ENCODE measurements at regions not wholly inside any gene's neighbourhood (a gene's known extent, or its start where the extent isn't known, plus 50 kb on each side); places are given as distances from the start of the nearest gene placed in this dataset.
A peak's percentile ranks its signal among the peaks of the same experiment; 100 is the strongest.

GRCh38 chr11:28701760-28702449 is 593.7 kb downstream of the METTL15 start:
- ATAC-seq (ENCODE audit: insufficient read depth, low FRiP score) (no peak), DNase-seq (no peak)
- WGBS, 2 donors: 66 to 77% methylated on average over 5 of the region's 5 CpGs
- Histone ChIP-seq H3K4me3 (no peak overlapping the region), H3K27ac (ENCODE audit: low read depth in 1 of 2, low read length in 1 of 2) (no peak overlapping the region), H3K36me3 (ENCODE audit: control insufficient read depth in 4 of 4, insufficient read depth in 4 of 4, low read length in 4 of 4) (no peaks in the 10 kb centered on the region), H3K9me3 (ENCODE audit: control insufficient read depth in 4 of 4, insufficient read depth in 3 of 4, low read length in 3 of 4) (no peaks in the 10 kb centered on the region), H3K9ac (ENCODE audit: insufficient read depth in 1 of 2, low read length in 2 of 2) (no peak overlapping the region), H3K27me3 (ENCODE audit: control insufficient read depth in 3 of 3, insufficient read depth in 3 of 3, low read length in 2 of 3) (peaks cover 0 to 27% (median 12%) of the 10 kb centered on the region in 3 donors), H3K4me1 (ENCODE audit: control insufficient read depth in 5 of 5, insufficient read depth in 5 of 5, low read length in 5 of 5) (no peaks in the 10 kb centered on the region)
- TF ChIP-seq CTCF (IDR thresholded peaks at IDR 0.05; ENCODE audit: control extremely low read depth, extremely low read depth): no peak

- Histone ChIP-seq H3K4me1 (ENCODE audit: control insufficient read depth in 5 of 5, insufficient read depth in 5 of 5, low read length in 5 of 5) (no peaks in the 10 kb centered on the region), H3K9ac (ENCODE audit: insufficient read depth in 1 of 2, low read length in 2 of 2) (no peak overlapping the region), H3K4me3 (no peak overlapping the region), H3K36me3 (ENCODE audit: control insufficient read depth in 4 of 4, insufficient read depth in 4 of 4, low read length in 4 of 4) (no peaks in the 10 kb centered on the region), H3K27me3 (ENCODE audit: control insufficient read depth in 3 of 3, insufficient read depth in 3 of 3, low read length in 2 of 3) (peaks cover 0 to 31% (median 16%) of the 10 kb centered on the region in 3 donors), H3K27ac (ENCODE audit: low read depth in 1 of 2, low read length in 1 of 2) (no peak overlapping the region), H3K9me3 (ENCODE audit: control insufficient read depth in 4 of 4, insufficient read depth in 3 of 4, low read length in 3 of 4) (no peaks in the 10 kb centered on the region)
- DNase-seq (no peak), ATAC-seq (ENCODE audit: insufficient read depth, low FRiP score) (no peak)
- TF ChIP-seq CTCF (IDR thresholded peaks at IDR 0.05; ENCODE audit: control extremely low read depth, extremely low read depth): no peak
These were observed 591.5 kb downstream of the METTL15 start for GRCh38 chr11:28699701-28700100.

GRCh38 chr11:28697920-28698827 is 590.0 kb downstream of the METTL15 start:
- no peak overlapping the region for H3K9ac ChIP-seq (ENCODE audit: insufficient read depth in 1 of 2, low read length in 2 of 2)
- no peaks in the 10 kb centered on the region for H3K9me3 ChIP-seq (ENCODE audit: control insufficient read depth in 4 of 4, insufficient read depth in 3 of 4, low read length in 3 of 4)
- no peaks in the 10 kb centered on the region for H3K4me1 ChIP-seq (ENCODE audit: control insufficient read depth in 5 of 5, insufficient read depth in 5 of 5, low read length in 5 of 5)
- no peaks in the 10 kb centered on the region for H3K36me3 ChIP-seq (ENCODE audit: control insufficient read depth in 4 of 4, insufficient read depth in 4 of 4, low read length in 4 of 4)
- DNase-seq (peak; percentile 64 to 73 (median 71)), ATAC-seq (ENCODE audit: insufficient read depth, low FRiP score) (peak; percentile 41)
- no peak overlapping the region for H3K27ac ChIP-seq (ENCODE audit: low read depth in 1 of 2, low read length in 1 of 2)
- peaks cover 0 to 31% (median 16%) of the 10 kb centered on the region in 3 donors for H3K27me3 ChIP-seq (ENCODE audit: control insufficient read depth in 3 of 3, insufficient read depth in 3 of 3, low read length in 2 of 3)
- 61 to 66% methylated on average over 5 of the region's 5 CpGs for WGBS, 2 donors
- no peak overlapping the region for H3K4me3 ChIP-seq
- TF ChIP-seq CTCF (IDR thresholded peaks at IDR 0.05; ENCODE audit: control extremely low read depth, extremely low read depth): no peak

Data from lung (tissue), 11 donors.